ENCODE measurements at regions not wholly inside any gene's neighbourhood (a gene's known extent, or its start where the extent isn't known, plus 50 kb on each side); places are given as distances from the start of the nearest gene placed in this dataset.

DNA sequence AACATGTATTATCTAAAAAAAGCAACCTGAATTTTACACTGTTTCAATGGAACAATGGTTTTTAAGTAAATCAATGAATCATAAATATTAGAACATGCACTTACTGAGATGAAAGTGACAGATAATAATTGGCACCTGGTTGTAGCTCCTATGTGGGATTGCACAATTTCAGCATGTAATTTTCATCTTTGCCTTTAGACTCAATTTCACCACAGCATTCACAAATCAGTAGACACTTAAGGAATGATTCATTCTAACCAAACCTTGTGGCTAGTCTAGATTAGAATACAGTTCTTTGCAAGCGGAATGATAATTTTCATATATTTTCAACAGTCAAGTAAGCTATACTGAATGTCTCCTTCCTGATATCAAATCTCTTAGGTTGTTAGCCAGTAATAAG, 853.4 kb downstream of the KCNT2 start:
- TF ChIP-seq, protein P1, sequence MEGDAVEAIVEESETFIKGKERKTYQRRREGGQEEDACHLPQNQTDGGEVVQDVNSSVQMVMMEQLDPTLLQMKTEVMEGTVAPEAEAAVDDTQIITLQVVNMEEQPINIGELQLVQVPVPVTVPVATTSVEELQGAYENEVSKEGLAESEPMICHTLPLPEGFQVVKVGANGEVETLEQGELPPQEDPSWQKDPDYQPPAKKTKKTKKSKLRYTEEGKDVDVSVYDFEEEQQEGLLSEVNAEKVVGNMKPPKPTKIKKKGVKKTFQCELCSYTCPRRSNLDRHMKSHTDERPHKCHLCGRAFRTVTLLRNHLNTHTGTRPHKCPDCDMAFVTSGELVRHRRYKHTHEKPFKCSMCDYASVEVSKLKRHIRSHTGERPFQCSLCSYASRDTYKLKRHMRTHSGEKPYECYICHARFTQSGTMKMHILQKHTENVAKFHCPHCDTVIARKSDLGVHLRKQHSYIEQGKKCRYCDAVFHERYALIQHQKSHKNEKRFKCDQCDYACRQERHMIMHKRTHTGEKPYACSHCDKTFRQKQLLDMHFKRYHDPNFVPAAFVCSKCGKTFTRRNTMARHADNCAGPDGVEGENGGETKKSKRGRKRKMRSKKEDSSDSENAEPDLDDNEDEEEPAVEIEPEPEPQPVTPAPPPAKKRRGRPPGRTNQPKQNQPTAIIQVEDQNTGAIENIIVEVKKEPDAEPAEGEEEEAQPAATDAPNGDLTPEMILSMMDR (IDR thresholded peaks at IDR 0.05; ENCODE audit: borderline replicate concordance, insufficient read depth, low read depth, low read length) = no peak
- no peak overlapping the region for H3K4me3 ChIP-seq (ENCODE audit: low read depth, low read length)

DNA sequence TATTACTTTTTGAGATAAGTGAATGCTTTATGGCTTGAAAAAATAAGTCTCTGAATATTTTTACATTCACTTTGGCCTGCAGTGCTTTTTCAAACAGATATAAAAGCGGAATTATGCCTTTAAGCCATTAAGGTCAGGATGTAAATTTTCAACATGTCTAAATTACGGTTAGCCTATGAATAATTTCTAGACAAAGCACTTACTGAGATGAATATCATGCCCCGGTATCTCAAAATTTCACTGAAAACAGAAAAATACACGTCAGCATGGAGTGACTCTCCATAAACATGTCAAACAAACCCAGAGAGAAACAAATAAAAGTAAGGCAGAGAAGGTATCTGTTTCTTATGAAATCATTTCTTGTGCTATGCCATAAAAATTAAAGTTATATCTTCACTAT, 853.9 kb downstream of the KCNT2 start:
- TF ChIP-seq, protein P1 (IDR thresholded peaks at IDR 0.05; ENCODE audit: borderline replicate concordance, insufficient read depth, low read depth, low read length) = no peak

DNA sequence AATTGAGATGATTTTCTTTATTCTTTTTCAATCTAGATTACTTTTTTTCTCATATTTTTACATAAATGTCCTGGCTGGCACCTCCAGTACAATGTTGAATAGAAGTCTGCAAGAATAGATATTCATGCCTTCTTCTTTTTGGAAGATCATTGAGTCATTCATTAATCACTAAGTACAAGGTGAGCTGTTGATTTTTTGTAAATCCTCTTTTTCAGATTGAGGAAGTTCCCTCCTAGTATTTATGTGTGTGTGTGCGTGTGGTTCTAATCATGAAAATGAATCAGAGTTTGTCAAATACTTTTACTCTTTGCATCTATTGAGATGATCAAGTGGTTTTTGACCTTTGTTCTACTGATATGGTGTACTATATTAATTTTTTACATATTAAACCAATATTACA, 859.3 kb downstream of the KCNT2 start:
- H3K4me3 ChIP-seq (ENCODE audit: low read depth, low read length) = no peak overlapping the region
- TF ChIP-seq, protein P1 (IDR thresholded peaks at IDR 0.05; ENCODE audit: borderline replicate concordance, insufficient read depth, low read depth, low read length) = no peak

More for the DNA sequence above, 853.9 kb downstream of the KCNT2 start:
- no peak overlapping the region for H3K4me3 ChIP-seq (ENCODE audit: low read depth, low read length)

DNA sequence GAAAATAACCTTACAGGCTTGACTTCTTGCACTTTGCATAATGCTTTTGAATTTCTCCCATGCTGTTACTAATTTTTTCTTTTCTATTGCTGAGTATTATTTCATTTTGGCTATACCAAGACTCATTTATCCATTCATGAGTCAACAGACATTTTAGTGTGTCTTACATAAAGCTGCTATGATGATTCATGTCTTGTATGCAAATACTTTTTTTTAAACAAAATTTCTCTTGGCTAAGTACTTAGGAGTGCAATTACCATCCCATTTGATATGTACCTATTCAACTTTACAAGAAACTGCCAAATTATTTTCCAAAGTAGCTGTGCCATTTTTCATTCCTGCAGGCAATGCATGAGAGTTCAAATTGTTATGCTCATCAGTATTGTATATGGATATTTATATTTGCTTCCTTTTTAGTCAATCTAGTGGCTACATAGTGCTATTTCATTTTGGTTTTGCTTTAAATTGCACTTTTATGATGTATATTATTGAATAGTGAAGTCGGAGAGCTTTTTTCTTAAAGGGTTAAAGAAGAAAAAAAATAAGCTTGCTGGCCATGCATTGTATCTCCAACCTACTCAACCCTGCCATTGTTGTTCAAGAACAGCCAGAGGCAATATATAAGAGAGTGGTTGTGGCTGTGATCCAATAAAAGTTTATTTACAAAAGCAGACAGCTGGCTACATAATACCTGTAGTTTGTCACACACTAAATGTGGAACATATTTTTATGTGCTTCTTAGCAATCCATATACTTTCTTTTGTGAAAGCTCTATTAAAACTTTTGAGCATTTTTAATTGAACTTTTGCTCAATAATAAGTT, 862.8 kb downstream of the KCNT2 start:
- TF ChIP-seq, protein P1 (IDR thresholded peaks at IDR 0.05; ENCODE audit: borderline replicate concordance, insufficient read depth, low read depth, low read length) = no peak
- no peak overlapping the region for H3K4me3 ChIP-seq (ENCODE audit: low read depth, low read length)

DNA sequence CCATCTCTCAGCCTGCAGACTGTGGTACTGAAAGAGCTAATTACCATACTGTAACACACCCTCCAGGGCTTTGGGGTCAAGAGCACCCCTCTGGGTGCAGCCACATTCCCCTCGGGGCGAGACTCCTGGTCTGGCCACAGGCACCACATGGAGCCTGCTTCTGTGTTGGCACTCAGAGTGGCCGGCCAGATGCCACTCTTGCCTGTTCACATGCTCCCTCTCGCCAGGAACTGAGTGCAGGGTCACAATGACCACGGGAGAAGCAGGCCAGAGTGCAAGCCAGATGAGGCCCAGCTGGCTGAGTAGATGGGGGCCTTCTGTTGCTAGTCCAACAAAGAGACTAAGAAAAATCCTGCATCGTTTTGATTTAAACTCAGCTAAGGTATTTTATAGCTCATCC, 864.0 kb downstream of the KCNT2 start:
- no peak overlapping the region for H3K4me3 ChIP-seq (ENCODE audit: low read depth, low read length)
- TF ChIP-seq, protein P1 (IDR thresholded peaks at IDR 0.05; ENCODE audit: borderline replicate concordance, insufficient read depth, low read depth, low read length) = no peak

DNA sequence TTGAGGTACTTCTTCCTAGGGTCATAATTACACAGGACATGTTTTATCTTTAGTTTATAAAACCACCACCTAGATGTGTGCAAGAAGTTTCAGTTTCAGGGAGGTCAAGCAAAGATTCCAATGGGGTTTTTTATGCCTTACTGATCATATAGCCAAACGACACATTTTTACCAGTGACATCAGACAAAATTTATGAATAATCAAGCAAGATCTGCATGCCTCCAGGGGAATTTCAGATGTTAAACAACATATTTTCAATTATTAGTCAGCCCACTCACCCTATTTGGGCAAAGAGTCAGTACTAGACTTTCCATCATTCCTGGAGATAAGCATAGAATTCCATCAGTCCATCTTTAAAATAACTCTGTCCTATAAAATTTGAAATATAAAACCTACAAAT, 867.4 kb downstream of the KCNT2 start:
- H3K4me3 ChIP-seq (ENCODE audit: low read depth, low read length) = no peak overlapping the region
- TF ChIP-seq, protein P1 (IDR thresholded peaks at IDR 0.05; ENCODE audit: borderline replicate concordance, insufficient read depth, low read depth, low read length) = no peak

All from GM12875 (cell line).